GM23248 (cell line): ENCODE measurements at regions not wholly inside any gene's neighbourhood (a gene's known extent, or its start where the extent isn't known, plus 50 kb on each side); places are given as distances from the start of the nearest gene placed in this dataset.
A peak's percentile ranks its signal among the peaks of the same experiment; 100 is the strongest.

ENCODE experiments used
- DNase-seq: peaks from one replicate; pipeline ENCODE4 v3.0.0-alpha.2; 2015
- H2AFZ ChIP-seq: fragments of 200-600 bp; sonication (generic); 2 replicates; pipeline ENCODE4 v1.6.1; 2016; ENCODE audit warnings: antibody characterized with exemption
- H3F3A ChIP-seq: fragments of 200-600 bp; sonication (generic); 2 replicates; pipeline ENCODE4 v1.6.1; 2016; ENCODE audit warnings: mild to moderate bottlenecking, antibody characterized with exemption, mixed run types; ENCODE audit not compliant: insufficient read depth
- H3K27ac ChIP-seq: fragments of 200-600 bp; sonication (generic); 2 replicates; pipeline ENCODE4 v1.5.1; 2016; ENCODE audit warnings: mild to moderate bottlenecking
- H3K27me3 ChIP-seq: fragments of 200-600 bp; sonication (generic); replicated peaks from 2 replicates; pipeline ENCODE4 v1.6.1; 2016; ENCODE audit warnings: mild to moderate bottlenecking; ENCODE audit not compliant: insufficient read depth
- H3K36me3 ChIP-seq: fragments of 200-600 bp; sonication (generic); 2 replicates; pipeline ENCODE4 v1.6.1; 2016; ENCODE audit warnings: low read depth, mild to moderate bottlenecking
- H3K4me1 ChIP-seq: fragments of 200-600 bp; sonication (generic); 2 replicates; pipeline ENCODE4 v1.6.1; 2016; ENCODE audit warnings: mild to moderate bottlenecking; ENCODE audit not compliant: insufficient read depth
- H3K4me2 ChIP-seq: fragments of 200-600 bp; sonication (generic); one replicate; pipeline ENCODE4 v1.6.1; 2016; ENCODE audit warnings: mild to moderate bottlenecking; ENCODE audit not compliant: unreplicated experiment
- H3K4me3 ChIP-seq: fragments of 200-600 bp; sonication (generic); 2 replicates; pipeline ENCODE4 v1.5.1; 2016; ENCODE audit warnings: mild to moderate bottlenecking
- H3K79me2 ChIP-seq: fragments of 200-600 bp; sonication (generic); 2 replicates; pipeline ENCODE4 v1.6.1; 2016; ENCODE audit warnings: mild to moderate bottlenecking; ENCODE audit not compliant: insufficient read depth
- H3K9ac ChIP-seq: fragments of 200-600 bp; sonication (generic); 2 replicates; pipeline ENCODE4 v1.6.1; 2016; ENCODE audit warnings: mild to moderate bottlenecking
- H3K9me2 ChIP-seq: fragments of 200-600 bp; sonication (generic); 2 replicates; pipeline ENCODE4 v1.6.1; 2016; ENCODE audit warnings: mixed run types, mild to moderate bottlenecking, moderate library complexity; ENCODE audit not compliant: insufficient read depth
- H3K9me3 ChIP-seq: fragments of 200-600 bp; sonication (generic); one replicate; pipeline ENCODE4 v1.6.1; 2017; ENCODE audit warnings: low read depth
- H4K20me1 ChIP-seq: fragments of 200-600 bp; sonication (generic); 2 replicates; pipeline ENCODE4 v1.6.0; 2016; ENCODE audit not compliant: insufficient read depth
- EZH2 ChIP-seq: fragments of 200-600 bp; sonication (generic); IDR thresholded peaks from 2 replicates; pipeline ENCODE4 v1.6.1; 2018; ENCODE audit warnings: antibody characterized with exemption, mild to moderate bottlenecking; ENCODE audit not compliant: insufficient read depth, poor library complexity, severe bottlenecking
- EZH2phosphoT487 ChIP-seq: fragments of 200-600 bp; sonication (generic); IDR thresholded peaks from 2 replicates; pipeline ENCODE4 v1.6.1; 2018; ENCODE audit warnings: antibody characterized with exemption, moderate library complexity, mild to moderate bottlenecking, low read depth; ENCODE audit not compliant: insufficient read depth
- WGBS, 2 experiments: methylation state at CpG; one replicate each; pipeline ENCODE4 v1.1.6; 2015 to 2017; ENCODE audit warnings: low lambda C conversion rate in 2 of 2, low coverage in 1 of 2; ENCODE audit errors: missing lambda C conversion rate in 2 of 2; 5-methylcytosine and 5-hydroxymethylcytosine counted together
- in situ Hi-C: fragments of 300-500 bp; cut with MboI; formaldehyde crosslinking; loops from 2 replicates; pipeline ENCODE4 v1.15.0; 2020

- TF ChIP-seq EZH2 (no peak), EZH2phosphoT487 (no peak)
- Histone ChIP-seq H3F3A (peaks cover 11% of the 10 kb centered on the region; the same call in 1 of the 2 replicates), H3K4me3 (no peak overlapping the region), H3K9ac (no peak overlapping the region), H3K4me1 (peaks cover 16% of the 10 kb centered on the region), H4K20me1 (no peaks in the 10 kb centered on the region), H2AFZ (no peak overlapping the region), H3K9me2 (no peaks in the 10 kb centered on the region), H3K36me3 (no peaks in the 10 kb centered on the region), H3K79me2 (no peaks in the 10 kb centered on the region), H3K9me3 (no peaks in the 10 kb centered on the region), H3K27me3 (no peaks in the 10 kb centered on the region; the same call in 1 of the 2 replicates), H3K4me2 (no peak overlapping the region), H3K27ac (no peak overlapping the region)
- WGBS, 2 experiments = 40 to 54% methylated on average over 7 of the region's 7 CpGs
- no peak for DNase-seq
- in situ Hi-C loops = no loop called here
Observed at GRCh38 chr7:34457329-34457728, 200.7 kb upstream of the NPSR1 start.

- 62 to 71% methylated on average over 1 of the region's 1 CpG for WGBS, 2 experiments
- TF ChIP-seq EZH2phosphoT487 (no peak), EZH2 (no peak)
- H3K27me3 ChIP-seq = no peaks in the 10 kb centered on the region; the same call in 1 of the 2 replicates
- H3K27ac ChIP-seq = no peak overlapping the region
- H3K4me3 ChIP-seq = no peak overlapping the region
- no peak overlapping the region for H2AFZ ChIP-seq
- H3K4me1 ChIP-seq = 0 out of 2 replicates have a peak, but pooled peaks cover 7% of the 10 kb centered on the region
- H3K9ac ChIP-seq = no peak overlapping the region
- no peaks in the 10 kb centered on the region for H3K9me3 ChIP-seq
- no peaks in the 10 kb centered on the region for H3K79me2 ChIP-seq
- peak; percentile 47 for DNase-seq
- no peaks in the 10 kb centered on the region for H4K20me1 ChIP-seq
- H3K9me2 ChIP-seq = no peaks in the 10 kb centered on the region
- no peaks in the 10 kb centered on the region for H3F3A ChIP-seq
- no peak overlapping the region for H3K4me2 ChIP-seq
- H3K36me3 ChIP-seq = no peaks in the 10 kb centered on the region
- in situ Hi-C loops = no loop called here
Observed at GRCh38 chr7:34463830-34464229, 194.2 kb upstream of the NPSR1 start.

- H3K27ac ChIP-seq = no peak overlapping the region
- in situ Hi-C loops = no loop called here
- H3K4me3 ChIP-seq = no peak overlapping the region
- H3K27me3 ChIP-seq = 0 out of 2 replicates have a peak, but pooled peaks cover 9% of the 10 kb centered on the region
- no peaks in the 10 kb centered on the region for H3K79me2 ChIP-seq
- no peaks in the 10 kb centered on the region for H3K9me3 ChIP-seq
- no peaks in the 10 kb centered on the region for H3K4me1 ChIP-seq
- DNase-seq = no peak
- TF ChIP-seq EZH2phosphoT487 (no peak), EZH2 (no peak)
- H2AFZ ChIP-seq = no peak overlapping the region
- H4K20me1 ChIP-seq = no peaks in the 10 kb centered on the region
- no peaks in the 10 kb centered on the region for H3F3A ChIP-seq
- H3K4me2 ChIP-seq = no peak overlapping the region
- H3K9ac ChIP-seq = no peak overlapping the region
- no peaks in the 10 kb centered on the region for H3K36me3 ChIP-seq
- H3K9me2 ChIP-seq = no peaks in the 10 kb centered on the region
Observed at GRCh38 chr7:34471844-34472243, 186.2 kb upstream of the NPSR1 start.

GRCh38 chr7:34486371-34486770, 171.6 kb upstream of the NPSR1 start:
- Histone ChIP-seq H3K9me3 (no peaks in the 10 kb centered on the region), H3K4me2 (no peak overlapping the region), H4K20me1 (no peaks in the 10 kb centered on the region), H3K9me2 (no peaks in the 10 kb centered on the region), H3K36me3 (no peaks in the 10 kb centered on the region), H3K4me1 (no peaks in the 10 kb centered on the region), H3F3A (no peaks in the 10 kb centered on the region), H3K27me3 (no peaks in the 10 kb centered on the region), H3K27ac (no peak overlapping the region), H3K9ac (no peak overlapping the region), H3K4me3 (no peak overlapping the region), H2AFZ (no peak overlapping the region), H3K79me2 (no peaks in the 10 kb centered on the region)
- 34 to 39% methylated on average over 4 of the region's 4 CpGs for WGBS, 2 experiments
- in situ Hi-C loops = no loop called here
- TF ChIP-seq EZH2 (no peak), EZH2phosphoT487 (no peak)
- DNase-seq = no peak
